ENCODE measurements at regions not wholly inside any gene's neighbourhood (a gene's known extent, or its start where the extent isn't known, plus 50 kb on each side); places are given as distances from the start of the nearest gene placed in this dataset.

DNA sequence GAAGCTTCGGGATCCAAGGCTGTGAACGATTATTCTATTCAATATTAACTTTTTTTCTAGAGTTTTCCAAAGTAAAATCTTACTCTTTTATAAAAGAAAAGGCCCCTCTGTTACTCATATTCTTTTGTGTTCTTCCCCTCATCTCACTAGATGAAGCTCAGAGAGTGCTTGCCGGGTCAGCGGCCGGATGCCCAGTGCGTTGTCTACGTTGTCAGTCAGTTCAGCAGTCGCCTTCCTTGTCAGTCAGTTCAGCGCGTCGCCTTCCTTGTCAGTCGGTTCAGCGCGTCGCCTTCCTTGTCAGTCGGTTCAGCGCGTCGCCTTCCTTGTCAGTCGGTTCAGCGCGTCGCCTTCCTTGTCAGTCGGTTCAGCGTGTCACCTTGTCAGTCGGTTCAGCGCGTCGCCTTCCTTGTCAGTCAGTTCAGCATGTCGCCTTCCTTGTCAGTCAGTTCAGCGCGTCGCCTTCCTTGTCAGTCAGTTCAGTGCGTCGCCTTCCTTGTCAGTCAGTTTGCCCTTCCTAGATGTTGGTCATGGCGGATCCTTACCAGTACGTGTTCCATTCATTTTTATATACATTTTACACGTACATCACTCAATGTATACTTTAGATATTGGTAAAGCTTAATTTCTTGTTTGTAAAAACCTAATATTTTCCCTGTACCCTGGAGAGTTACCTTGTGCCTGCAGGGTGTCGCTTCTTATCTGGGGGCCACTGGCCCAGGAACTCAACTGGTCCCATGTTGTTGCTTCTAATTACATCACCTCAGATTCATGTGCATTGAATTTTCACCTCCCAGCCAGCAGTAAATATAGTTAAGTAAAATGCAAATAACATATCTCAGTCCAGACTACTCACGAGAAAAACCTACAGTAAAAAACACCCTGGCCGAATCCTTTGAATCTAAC lies 206.9 kb downstream of the ASB1 start:
- TF ChIP-seq, protein P1, sequence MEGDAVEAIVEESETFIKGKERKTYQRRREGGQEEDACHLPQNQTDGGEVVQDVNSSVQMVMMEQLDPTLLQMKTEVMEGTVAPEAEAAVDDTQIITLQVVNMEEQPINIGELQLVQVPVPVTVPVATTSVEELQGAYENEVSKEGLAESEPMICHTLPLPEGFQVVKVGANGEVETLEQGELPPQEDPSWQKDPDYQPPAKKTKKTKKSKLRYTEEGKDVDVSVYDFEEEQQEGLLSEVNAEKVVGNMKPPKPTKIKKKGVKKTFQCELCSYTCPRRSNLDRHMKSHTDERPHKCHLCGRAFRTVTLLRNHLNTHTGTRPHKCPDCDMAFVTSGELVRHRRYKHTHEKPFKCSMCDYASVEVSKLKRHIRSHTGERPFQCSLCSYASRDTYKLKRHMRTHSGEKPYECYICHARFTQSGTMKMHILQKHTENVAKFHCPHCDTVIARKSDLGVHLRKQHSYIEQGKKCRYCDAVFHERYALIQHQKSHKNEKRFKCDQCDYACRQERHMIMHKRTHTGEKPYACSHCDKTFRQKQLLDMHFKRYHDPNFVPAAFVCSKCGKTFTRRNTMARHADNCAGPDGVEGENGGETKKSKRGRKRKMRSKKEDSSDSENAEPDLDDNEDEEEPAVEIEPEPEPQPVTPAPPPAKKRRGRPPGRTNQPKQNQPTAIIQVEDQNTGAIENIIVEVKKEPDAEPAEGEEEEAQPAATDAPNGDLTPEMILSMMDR (IDR thresholded peaks at IDR 0.05; ENCODE audit: low read depth, low read length): no peak
- TF ChIP-seq EZH2phosphoT487 (IDR thresholded peaks at IDR 0.05; ENCODE audit: low read depth): no peak
- Histone ChIP-seq H3K9me3 (ENCODE audit: insufficient read depth, low read length) (no peaks in the 10 kb centered on the region), H3K79me2 (ENCODE audit: low read length) (no peaks in the 10 kb centered on the region), H3K9ac (ENCODE audit: low read length) (no peak overlapping the region), H3K4me1 (ENCODE audit: low read length) (no peaks in the 10 kb centered on the region), H3K27me3 (ENCODE audit: low read depth, low read length) (no peaks in the 10 kb centered on the region), H2AFZ (ENCODE audit: low read depth, low read length) (no peak overlapping the region), H3K4me2 (ENCODE audit: low read length) (no peak overlapping the region), H3K36me3 (replicated peaks; ENCODE audit: low read depth, low read length) (no peaks in the 10 kb centered on the region), H3K27ac (ENCODE audit: low read length) (no peak overlapping the region), H4K20me1 (ENCODE audit: insufficient read depth, low read length) (no peaks in the 10 kb centered on the region), H3K4me3 (ENCODE audit: low read length) (no peak overlapping the region)

DNA sequence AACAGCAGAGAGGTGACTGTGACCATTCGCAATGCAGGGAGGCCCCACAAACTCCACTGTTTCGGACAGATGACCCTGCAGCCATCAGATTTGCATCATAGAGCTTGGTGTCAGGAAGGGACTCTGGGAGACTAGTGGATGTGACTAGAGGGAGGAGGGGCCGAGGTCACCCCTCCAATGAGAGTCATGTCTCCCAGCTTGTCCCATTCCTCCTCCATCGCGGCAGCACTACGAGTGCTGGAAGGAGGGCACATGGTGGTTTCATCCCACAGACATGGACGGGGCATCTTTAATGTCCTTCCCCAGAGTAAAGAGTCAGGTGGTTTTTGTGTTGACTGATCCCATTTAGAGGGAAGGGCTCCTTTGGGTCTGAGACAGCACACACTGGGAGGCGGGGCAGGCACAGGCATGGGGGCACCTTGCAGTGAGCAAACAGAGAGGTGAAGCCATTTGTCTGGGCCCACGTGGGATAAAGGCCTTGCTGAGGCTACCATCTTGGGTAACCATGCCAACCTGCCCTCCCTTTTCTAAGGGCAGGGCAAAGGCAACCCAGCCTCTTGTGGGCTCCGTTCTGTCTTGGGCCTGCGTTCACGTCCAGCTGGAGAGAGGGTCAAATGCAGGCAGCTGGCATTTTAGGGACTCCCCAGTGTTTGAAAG lies 208.1 kb downstream of the ASB1 start:
- no peaks in the 10 kb centered on the region for H3K27me3 ChIP-seq (ENCODE audit: low read depth, low read length)
- H3K79me2 ChIP-seq (ENCODE audit: low read length): no peaks in the 10 kb centered on the region
- no peak overlapping the region for H3K9ac ChIP-seq (ENCODE audit: low read length)
- no peak overlapping the region for H2AFZ ChIP-seq (ENCODE audit: low read depth, low read length)
- no peak overlapping the region for H3K4me3 ChIP-seq (ENCODE audit: low read length)
- H3K27ac ChIP-seq (ENCODE audit: low read length): no peak overlapping the region
- no peaks in the 10 kb centered on the region for H3K36me3 ChIP-seq (replicated peaks; ENCODE audit: low read depth, low read length)
- no peaks in the 10 kb centered on the region for H3K9me3 ChIP-seq (ENCODE audit: insufficient read depth, low read length)
- H4K20me1 ChIP-seq (ENCODE audit: insufficient read depth, low read length): no peaks in the 10 kb centered on the region
- no peaks in the 10 kb centered on the region for H3K4me1 ChIP-seq (ENCODE audit: low read length)
- no peak for TF ChIP-seq EZH2phosphoT487 (IDR thresholded peaks at IDR 0.05; ENCODE audit: low read depth)
- TF ChIP-seq, protein P1 (IDR thresholded peaks at IDR 0.05; ENCODE audit: low read depth, low read length): no peak
- H3K4me2 ChIP-seq (ENCODE audit: low read length): no peak overlapping the region

DNA sequence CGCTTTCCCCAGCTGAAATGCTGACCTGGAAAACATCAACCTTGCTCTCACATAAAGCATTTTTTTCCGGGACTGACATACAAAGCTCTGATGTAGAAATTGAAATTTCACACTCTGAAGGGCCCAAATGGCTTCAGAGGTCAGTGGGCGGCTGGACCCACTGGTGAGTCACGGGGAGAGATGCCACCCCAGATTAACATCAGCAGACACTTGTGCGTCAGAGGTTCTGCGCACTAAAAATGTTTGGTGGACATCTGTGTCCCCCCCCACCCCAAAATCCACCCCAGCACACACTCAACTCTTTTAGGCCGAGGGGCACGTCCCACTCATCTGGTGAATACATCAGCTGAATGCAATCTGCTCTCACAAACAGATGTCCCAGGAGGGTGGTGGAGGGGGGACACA lies 208.9 kb downstream of the ASB1 start:
- H3K27me3 ChIP-seq (ENCODE audit: low read depth, low read length): no peaks in the 10 kb centered on the region
- H3K36me3 ChIP-seq (replicated peaks; ENCODE audit: low read depth, low read length): no peaks in the 10 kb centered on the region
- H4K20me1 ChIP-seq (ENCODE audit: insufficient read depth, low read length): no peaks in the 10 kb centered on the region
- no peak overlapping the region for H3K27ac ChIP-seq (ENCODE audit: low read length)
- no peak overlapping the region for H3K9ac ChIP-seq (ENCODE audit: low read length)
- H3K4me3 ChIP-seq (ENCODE audit: low read length): no peak overlapping the region
- TF ChIP-seq, protein P1 (IDR thresholded peaks at IDR 0.05; ENCODE audit: low read depth, low read length): no peak
- TF ChIP-seq EZH2phosphoT487 (IDR thresholded peaks at IDR 0.05; ENCODE audit: low read depth): no peak
- no peak overlapping the region for H3K4me2 ChIP-seq (ENCODE audit: low read length)
- no peaks in the 10 kb centered on the region for H3K4me1 ChIP-seq (ENCODE audit: low read length)
- no peak overlapping the region for H2AFZ ChIP-seq (ENCODE audit: low read depth, low read length)
- no peaks in the 10 kb centered on the region for H3K79me2 ChIP-seq (ENCODE audit: low read length)
- H3K9me3 ChIP-seq (ENCODE audit: insufficient read depth, low read length): no peaks in the 10 kb centered on the region
